Eye (tissue), 1 donor: ENCODE measurements at regions not wholly inside any gene's neighbourhood (a gene's known extent, or its start where the extent isn't known, plus 50 kb on each side); places are given as distances from the start of the nearest gene placed in this dataset.
A peak's percentile ranks its signal among the peaks of the same experiment; 100 is the strongest.
"Not testable (repeated sequence)": the region's sequence is repeated elsewhere in the genome, so short reads cannot be mapped to it uniquely, and the experiment has no call there.

Source experiments
- DNase-seq: peaks from one replicate; pipeline ENCODE4 v3.0.0-alpha.2; 2015

GRCh38 chr16:5789033-5789432 lies 691.4 kb upstream of the EEF2KMT start:
- DNase-seq, result no peak

DNA sequence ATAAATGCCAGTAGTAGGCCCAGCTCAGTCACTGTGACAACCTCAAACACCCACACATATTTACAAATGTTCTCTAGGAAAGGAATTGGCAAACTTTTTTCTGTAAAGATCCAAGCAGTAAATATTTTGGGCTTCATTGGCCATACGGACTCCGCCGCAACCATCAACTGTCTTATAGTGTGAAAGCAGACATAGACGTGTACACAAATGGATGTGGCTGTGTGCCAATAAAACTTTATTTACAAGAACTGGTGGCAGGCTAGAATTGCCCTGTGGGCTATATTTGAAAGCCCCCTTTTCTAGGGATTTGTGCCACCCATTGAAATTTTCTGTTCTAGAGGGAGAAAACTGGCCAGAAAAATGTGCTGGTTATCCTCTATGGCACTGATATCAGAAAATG lies 683.8 kb upstream of the EEF2KMT start:
- DNase-seq, result no peak

DNA sequence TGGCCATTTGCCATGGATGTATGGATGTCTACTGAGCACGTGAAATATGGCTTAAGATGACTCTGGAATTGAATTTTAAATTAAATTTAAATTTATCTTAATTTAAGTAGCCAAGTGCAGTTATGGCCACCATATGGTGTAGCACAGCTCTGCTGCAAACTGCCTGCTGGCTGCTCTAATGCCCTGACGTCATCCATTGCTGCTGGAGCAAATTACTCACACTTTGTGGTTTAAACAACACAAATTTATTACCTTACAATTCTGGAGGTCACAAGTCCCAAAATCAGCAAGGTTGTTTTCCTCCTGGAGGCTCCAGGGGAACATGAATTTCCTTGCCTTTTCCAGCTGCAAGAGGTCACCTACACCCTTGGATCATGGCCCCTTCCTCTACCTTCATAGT lies 679.3 kb upstream of the EEF2KMT start:
- no peak for DNase-seq

DNA sequence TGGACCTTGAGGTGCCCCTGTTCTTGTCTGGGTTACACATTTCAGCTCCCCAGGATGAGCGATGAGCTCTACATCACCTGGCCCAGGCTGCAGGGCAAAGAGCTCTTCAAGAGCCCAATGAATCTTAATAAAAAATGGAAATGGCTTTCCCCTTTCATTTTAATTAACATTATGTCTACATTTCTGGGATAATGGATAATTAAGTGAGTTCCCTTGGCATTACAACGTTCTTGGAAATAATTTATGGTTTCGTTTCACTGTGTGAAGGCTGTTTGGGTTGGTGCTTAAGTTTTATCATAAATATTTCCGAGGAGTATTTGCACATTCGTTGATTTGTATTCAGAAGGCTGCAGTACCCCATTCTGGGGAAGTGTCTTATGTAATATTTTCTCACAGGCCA lies 678.3 kb upstream of the EEF2KMT start:
- no peak for DNase-seq

DNA sequence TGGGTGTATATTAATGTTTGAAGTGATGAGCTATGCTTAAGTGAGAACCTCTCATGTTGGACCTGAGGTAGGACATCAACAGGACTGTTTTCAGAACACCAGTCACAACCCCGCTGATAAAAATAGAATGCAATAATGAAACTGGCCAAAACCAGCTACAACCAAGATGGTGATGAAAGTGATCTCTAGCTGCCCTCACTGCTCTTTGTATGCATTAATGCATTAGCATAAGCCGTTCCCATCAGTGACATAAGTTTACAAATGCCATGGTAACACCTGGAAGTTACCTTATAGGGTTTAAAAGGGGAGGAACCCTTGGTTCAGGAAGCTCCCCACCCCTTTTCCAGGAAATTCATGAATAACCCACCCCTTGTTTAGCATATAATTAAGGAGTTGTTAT lies 672.5 kb upstream of the EEF2KMT start:
- DNase-seq, result no peak

- DNase-seq, result no peak
These were observed 671.9 kb upstream of the EEF2KMT start for GRCh38 chr16:5769513-5769912.

DNA sequence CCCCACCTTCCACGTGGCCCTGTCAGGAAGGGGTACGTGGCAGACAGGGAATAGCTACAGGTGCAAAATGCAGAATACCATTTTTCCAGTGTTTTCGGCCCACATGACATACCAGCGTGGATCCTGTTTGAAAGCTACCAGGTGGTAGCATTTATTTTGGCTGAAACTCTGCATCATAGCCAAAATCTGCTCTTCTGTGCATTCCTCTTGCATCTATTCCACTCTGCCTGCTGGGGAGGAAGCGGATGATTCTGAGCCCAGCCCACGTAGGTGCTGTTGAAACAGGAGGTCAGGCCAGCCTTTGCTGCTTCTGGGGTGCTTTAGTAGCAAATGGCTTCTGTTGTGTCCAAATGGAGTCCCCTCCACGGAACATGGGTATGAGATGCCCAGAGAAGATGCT lies 670.9 kb upstream of the EEF2KMT start:
- DNase-seq, result no peak

DNA sequence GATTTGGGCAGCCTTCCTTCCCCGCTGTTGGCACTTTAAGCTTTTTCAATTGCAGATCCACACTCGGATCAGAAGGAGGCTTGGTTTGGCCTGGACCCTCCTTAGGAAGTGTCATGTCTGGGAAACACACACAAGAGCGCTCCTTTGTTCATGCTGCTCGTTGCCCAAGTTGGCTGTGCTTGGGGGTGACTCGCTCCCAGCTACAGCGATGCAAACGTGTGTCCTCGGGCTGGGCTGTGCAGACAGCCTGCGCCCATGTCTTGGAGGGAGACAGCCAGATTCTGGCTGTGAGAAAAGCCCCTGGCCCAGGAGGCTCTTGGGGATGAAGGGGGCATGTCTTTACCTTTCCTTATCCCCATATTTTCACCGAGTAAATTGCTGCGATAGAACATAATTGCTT lies 665.6 kb upstream of the EEF2KMT start:
- DNase-seq, result no peak

- no peak for DNase-seq
These were observed 664.8 kb upstream of the EEF2KMT start for GRCh38 chr16:5762362-5762761.

- no peak for DNase-seq
These were observed 664.0 kb upstream of the EEF2KMT start for GRCh38 chr16:5761592-5761991.

- DNase-seq, result no peak
These were observed 660.7 kb upstream of the EEF2KMT start for GRCh38 chr16:5758281-5758680.

DNA sequence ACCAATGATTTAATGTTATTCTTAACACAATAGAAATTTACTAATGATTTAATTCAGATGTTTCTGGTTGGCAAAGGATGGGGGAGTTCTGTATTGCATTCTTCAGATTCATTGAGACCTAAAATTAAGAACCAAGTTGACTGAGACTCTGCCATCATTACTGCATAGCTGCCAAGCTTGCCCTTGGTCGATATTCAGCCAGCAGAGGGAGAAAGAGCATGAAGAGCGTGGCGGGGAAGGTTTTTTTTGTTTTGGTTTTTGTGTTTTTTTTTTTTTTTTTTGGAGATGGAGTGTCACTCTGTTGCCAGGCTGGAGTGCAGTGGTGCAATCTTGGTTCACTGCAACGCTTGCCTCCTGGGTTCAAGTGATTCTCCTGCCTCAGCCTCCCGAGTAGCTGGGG lies 659.4 kb upstream of the EEF2KMT start:
- no peak for DNase-seq

GRCh38 chr16:5753381-5753780 lies 655.8 kb upstream of the EEF2KMT start:
- DNase-seq, result no peak

- no peak for DNase-seq
These were observed 653.6 kb upstream of the EEF2KMT start for GRCh38 chr16:5751216-5751615.

DNA sequence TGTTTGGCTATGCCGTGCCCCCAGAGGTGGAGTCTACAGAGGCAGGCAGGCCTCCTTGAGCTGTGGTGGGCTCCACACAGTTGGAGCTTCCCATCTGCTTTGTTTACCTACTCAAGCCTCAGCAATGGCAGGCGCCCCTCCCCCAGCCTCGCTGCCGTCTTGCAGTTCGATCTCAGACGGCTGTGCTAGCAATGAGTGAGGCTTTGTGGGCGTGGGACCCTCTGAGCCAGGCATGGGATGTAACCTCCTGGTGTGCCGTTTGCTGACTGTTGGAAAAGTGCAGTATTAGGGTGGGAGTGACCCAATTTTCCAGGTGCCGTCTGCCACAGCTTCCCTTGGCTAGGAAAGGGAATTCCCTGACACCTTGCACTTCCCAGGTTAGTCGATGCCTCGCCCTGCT lies 652.8 kb upstream of the EEF2KMT start:
- not testable (repeated sequence) for DNase-seq

DNA sequence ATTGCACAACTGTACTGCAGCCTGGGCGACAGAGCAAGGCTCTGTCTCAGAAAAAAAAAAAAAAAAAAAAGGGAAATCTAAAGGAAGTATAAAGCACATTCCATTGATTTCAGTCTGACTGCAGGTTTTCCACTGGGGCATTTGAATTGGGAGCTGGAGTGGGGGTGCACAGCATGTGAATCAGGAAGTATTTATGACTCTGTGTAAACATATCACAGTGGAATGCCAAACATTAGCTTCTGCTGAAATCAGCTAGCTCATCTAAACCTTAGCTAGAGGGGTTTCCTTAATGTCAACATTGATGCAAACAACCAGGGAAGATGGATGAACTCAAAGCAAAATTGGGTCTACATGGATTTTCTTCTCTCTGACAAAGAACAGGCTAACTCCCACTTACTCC lies 641.0 kb upstream of the EEF2KMT start:
- no peak for DNase-seq

- DNase-seq, result no peak
These were observed 638.8 kb upstream of the EEF2KMT start for GRCh38 chr16:5736209-5736930.

- no peak for DNase-seq
These were observed 637.8 kb upstream of the EEF2KMT start for GRCh38 chr16:5735444-5735843.

DNA sequence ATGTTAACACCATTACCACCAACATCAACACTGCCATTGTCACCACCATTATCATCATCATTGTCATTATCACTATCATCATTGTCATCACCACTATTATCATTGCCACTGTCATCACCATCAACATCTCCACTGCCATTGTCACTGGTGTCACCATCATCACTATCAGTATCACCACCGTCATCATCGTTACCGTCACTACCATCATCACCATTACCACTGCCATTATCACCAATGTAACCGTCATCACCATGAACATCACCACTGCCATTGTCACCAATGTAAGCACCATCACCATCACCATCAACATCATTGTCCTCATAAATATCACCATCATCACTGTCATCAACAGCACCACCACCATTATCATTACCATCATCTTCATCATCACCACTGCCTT lies 633.2 kb upstream of the EEF2KMT start:
- no peak for DNase-seq

- no peak for DNase-seq
These were observed 624.6 kb upstream of the EEF2KMT start for GRCh38 chr16:5722116-5722619.

DNA sequence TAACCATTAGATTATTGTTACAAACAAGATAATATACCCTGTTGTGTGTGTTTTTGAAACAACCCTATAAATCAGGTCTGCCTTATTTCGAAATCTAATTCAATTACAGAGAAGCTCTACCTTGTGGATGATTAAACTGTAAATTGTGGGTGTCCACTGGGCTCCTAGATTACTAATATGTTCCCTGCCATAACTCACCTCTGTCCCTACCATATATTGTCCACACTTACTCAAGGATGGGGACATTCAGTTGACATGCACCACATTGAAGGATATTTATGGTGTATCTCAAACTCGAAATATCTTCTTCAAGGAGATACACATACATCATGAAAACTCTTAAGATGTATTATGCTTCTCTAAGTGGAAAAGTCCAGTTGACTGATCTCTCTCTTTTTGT lies 617.6 kb upstream of the EEF2KMT start:
- DNase-seq, result no peak

DNA sequence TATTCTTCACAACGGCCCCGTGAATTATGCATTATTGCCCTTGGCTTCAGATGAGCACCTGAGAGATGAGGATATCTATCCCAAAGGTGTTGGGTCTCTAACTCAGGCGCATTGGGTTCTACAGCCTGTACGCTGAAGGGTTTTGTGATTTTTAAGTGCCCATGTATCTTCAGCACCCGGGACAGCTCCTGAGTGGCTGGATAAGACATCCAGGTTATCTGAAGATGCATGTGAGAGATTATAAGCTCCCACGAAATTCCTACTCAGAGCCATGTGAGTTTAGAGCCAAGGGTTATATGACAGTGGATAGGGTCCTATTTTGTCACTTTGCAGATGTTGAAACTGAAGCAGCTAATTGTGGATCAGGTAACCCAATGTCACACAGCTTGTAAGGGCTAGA lies 612.3 kb upstream of the EEF2KMT start:
- peak; percentile 69 for DNase-seq

DNA sequence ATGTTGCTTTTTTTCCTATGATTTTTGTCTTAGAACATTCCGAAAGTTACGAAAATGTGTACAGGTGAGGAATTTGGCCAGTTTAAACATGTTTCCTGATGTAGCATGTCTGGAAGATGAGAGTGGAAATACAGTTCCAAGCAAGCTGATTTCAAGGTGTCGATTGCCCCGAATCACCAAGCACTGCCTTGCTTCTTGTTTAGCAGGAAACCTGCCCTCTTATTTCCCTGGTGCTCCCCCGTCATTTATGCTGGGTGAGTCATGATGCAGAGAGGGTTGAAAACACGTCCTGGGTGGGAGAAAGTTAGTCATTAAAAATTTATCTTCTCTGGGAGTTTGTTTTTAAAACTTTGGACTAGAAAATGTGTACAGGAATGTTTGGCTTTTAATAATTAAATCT lies 608.6 kb upstream of the EEF2KMT start:
- no peak for DNase-seq

- no peak for DNase-seq
These were observed 606.7 kb upstream of the EEF2KMT start for GRCh38 chr16:5704271-5704670.

DNA sequence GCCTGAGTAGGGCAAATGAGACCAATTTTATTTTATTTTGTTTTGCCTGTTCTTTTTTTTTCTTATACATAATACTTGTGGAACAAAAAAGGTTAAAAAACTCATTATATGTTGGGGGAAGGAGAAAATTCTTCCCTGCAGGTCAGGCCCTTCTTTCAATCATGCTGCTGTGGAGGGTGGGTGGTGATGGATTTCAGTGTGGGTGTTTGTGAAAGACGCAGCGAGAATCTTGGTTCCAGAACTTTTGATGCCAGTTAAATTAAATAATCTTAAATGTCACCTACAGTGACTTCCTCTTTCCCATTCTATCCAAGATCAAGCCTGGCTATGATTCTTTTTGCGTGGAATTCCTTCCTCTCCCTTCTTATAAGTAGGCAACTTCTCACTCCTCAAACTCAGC lies 595.8 kb upstream of the EEF2KMT start:
- DNase-seq, result no peak
